ENCODE measurements at regions not wholly inside any gene's neighbourhood (a gene's known extent, or its start where the extent isn't known, plus 50 kb on each side); places are given as distances from the start of the nearest gene placed in this dataset.

- TF ChIP-seq CTCF (optimal IDR thresholded peaks at IDR 0.05 in 1 of 3, IDR thresholded peaks at IDR 0.05 in 1 of 3, conservative IDR thresholded peaks at IDR 0.05 in 1 of 3; ENCODE audit: extremely low read depth in 1 of 3, insufficient read depth in 2 of 3, low read length in 3 of 3): no peak
- no peak for TF ChIP-seq EZH2 (IDR thresholded peaks at IDR 0.05; ENCODE audit: low read length)
Observed at GRCh38 chr15:96888764-96889163, 558.3 kb downstream of the NR2F2 start.
